ENCODE measurements at regions not wholly inside any gene's neighbourhood (a gene's known extent, or its start where the extent isn't known, plus 50 kb on each side); places are given as distances from the start of the nearest gene placed in this dataset.

GRCh38 chr15:29568840-29569532 is 253.3 kb downstream of the TJP1 start:
- H3K4me3 ChIP-seq: no peak overlapping the region
- H3K27ac ChIP-seq: no peak overlapping the region
- no peaks in the 10 kb centered on the region for H3K27me3 ChIP-seq

DNA sequence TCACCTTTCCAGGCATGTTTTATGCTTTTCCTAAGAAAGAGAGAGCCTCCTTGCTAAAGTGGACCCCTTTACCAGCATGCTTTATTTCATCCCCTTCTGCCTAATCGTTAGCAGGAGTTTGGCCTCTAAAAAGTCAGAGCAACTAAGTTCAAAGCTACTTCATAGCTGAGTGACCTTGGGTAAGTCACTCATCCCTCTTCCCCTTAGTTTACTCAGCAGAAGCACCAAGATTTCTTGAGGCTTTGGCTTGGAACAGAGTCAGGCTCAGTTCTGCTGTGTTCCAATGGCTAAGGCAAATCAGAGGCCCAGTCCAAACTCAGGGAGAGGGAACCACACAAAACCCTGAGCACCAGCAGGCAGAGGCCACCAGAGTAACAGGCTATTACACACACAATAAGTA is 254.9 kb downstream of the TJP1 start:
- Histone ChIP-seq H3K9me3 (no peaks in the 10 kb centered on the region), H3K27me3 (no peaks in the 10 kb centered on the region), H3K27ac (no peak overlapping the region), H3K36me3 (no peaks in the 10 kb centered on the region), H3K4me3 (no peak overlapping the region), H3K4me1 (peaks cover 20% of the 10 kb centered on the region)
- intact Hi-C loops (cut with DNase I): no loop called here
- TF ChIP-seq POLR2AphosphoS5 (IDR thresholded peaks at IDR 0.05; ENCODE audit: insufficient read depth in 1 of 2, low read depth in 1 of 2) (no peak), POLR2A (IDR thresholded peaks at IDR 0.05) (no peak), CTCF (IDR thresholded peaks at IDR 0.05) (no peak)
- no peak for DNase-seq (ENCODE audit: extremely low spot score in 2 of 2)

More at GRCh38 chr15:29568840-29569532, 253.3 kb downstream of the TJP1 start:
- intact Hi-C loops (cut with DNase I): no loop called here
- no peaks in the 10 kb centered on the region for H3K36me3 ChIP-seq
- TF ChIP-seq POLR2A (IDR thresholded peaks at IDR 0.05): no peak
- TF ChIP-seq POLR2AphosphoS5 (IDR thresholded peaks at IDR 0.05; ENCODE audit: insufficient read depth in 1 of 2, low read depth in 1 of 2): no peak
- TF ChIP-seq CTCF (IDR thresholded peaks at IDR 0.05): no peak
- DNase-seq (ENCODE audit: extremely low spot score in 2 of 2): no peak
- H3K9me3 ChIP-seq: no peaks in the 10 kb centered on the region
- H3K4me1 ChIP-seq: peaks cover 20% of the 10 kb centered on the region

- Histone ChIP-seq H3K4me1 (peaks cover 17% of the 10 kb centered on the region), H3K27ac (no peak overlapping the region), H3K4me3 (no peak overlapping the region), H3K27me3 (no peaks in the 10 kb centered on the region), H3K9me3 (no peaks in the 10 kb centered on the region), H3K36me3 (no peaks in the 10 kb centered on the region)
- no peak for DNase-seq (ENCODE audit: extremely low spot score in 2 of 2)
- TF ChIP-seq POLR2A (IDR thresholded peaks at IDR 0.05) (no peak), POLR2AphosphoS5 (IDR thresholded peaks at IDR 0.05; ENCODE audit: insufficient read depth in 1 of 2, low read depth in 1 of 2) (no peak), CTCF (IDR thresholded peaks at IDR 0.05) (no peak)
- intact Hi-C loops (cut with DNase I): no loop called here
Observed at GRCh38 chr15:29566914-29567313, 255.4 kb downstream of the TJP1 start.

DNA sequence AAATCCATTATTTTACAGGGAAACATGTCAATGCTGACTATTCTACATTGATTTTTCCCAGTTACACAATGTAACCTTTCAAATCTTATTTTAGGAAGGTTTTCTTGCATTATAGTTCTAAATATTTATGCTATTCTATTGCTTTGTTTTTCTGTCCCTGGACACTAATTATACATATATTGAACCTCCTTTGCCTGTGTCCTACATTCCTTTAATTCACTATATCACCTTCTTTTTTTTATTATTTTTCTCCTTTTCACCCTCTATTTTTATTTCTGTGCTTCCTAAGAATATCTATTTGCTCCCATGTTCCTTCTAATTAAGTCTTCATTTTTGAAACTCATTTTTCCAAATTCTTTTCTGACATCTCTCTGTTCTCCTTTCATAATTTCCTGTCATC is 259.2 kb downstream of the TJP1 start:
- intact Hi-C loops (cut with DNase I): no loop called here
- Histone ChIP-seq H3K4me1 (no peaks in the 10 kb centered on the region), H3K27me3 (no peaks in the 10 kb centered on the region), H3K36me3 (no peaks in the 10 kb centered on the region), H3K4me3 (no peak overlapping the region), H3K9me3 (no peaks in the 10 kb centered on the region), H3K27ac (no peak overlapping the region)
- no peak for DNase-seq (ENCODE audit: extremely low spot score in 2 of 2)
- TF ChIP-seq POLR2A (IDR thresholded peaks at IDR 0.05) (no peak), POLR2AphosphoS5 (IDR thresholded peaks at IDR 0.05; ENCODE audit: insufficient read depth in 1 of 2, low read depth in 1 of 2) (no peak), CTCF (IDR thresholded peaks at IDR 0.05) (no peak)

DNA sequence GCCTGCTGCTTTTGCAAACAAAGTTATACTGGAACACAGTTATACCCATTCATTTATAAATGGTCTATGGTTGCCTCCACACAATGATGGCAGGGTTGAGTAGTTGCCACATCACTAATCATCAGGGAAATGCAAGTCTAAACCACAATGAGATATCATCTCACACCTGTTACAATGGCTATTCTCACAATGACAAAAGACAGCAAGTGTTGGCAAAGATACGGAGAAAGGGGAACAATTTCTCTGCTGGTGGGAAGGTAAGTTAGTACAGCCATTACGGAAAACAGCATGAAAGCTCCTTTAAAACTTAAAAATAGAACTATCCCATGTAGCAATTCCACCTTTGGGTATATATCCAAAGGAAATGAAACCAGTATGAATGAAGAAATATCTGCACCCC is 261.4 kb downstream of the TJP1 start:
- no peak overlapping the region for H3K27ac ChIP-seq
- H3K4me1 ChIP-seq: no peaks in the 10 kb centered on the region
- TF ChIP-seq CTCF (IDR thresholded peaks at IDR 0.05) (no peak), POLR2A (IDR thresholded peaks at IDR 0.05) (no peak), POLR2AphosphoS5 (IDR thresholded peaks at IDR 0.05; ENCODE audit: insufficient read depth in 1 of 2, low read depth in 1 of 2) (no peak)
- H3K27me3 ChIP-seq: no peaks in the 10 kb centered on the region
- intact Hi-C loops (cut with DNase I): no loop called here
- no peaks in the 10 kb centered on the region for H3K9me3 ChIP-seq
- no peak for DNase-seq (ENCODE audit: extremely low spot score in 2 of 2)
- no peaks in the 10 kb centered on the region for H3K36me3 ChIP-seq
- H3K4me3 ChIP-seq: no peak overlapping the region

All from vagina (tissue), 2 donors.